Keratinocyte (primary cell): ENCODE measurements at regions not wholly inside any gene's neighbourhood (a gene's known extent, or its start where the extent isn't known, plus 50 kb on each side); places are given as distances from the start of the nearest gene placed in this dataset.

Source experiments
- DNase-seq: peaks from one replicate; pipeline ENCODE4 v3.0.0-alpha.2; 2011; ENCODE audit warnings: low read depth, missing footprints, low spot score
- FAIRE-seq: peaks from 2 replicates; lab custom pipeline; 2011; peaks lifted over from hg19 to GRCh38; lab: Jason Lieb, UNC
- H2AFZ ChIP-seq: 2 replicates; pipeline ENCODE4 v1.6.0; 2012; ENCODE audit warnings: low read length, control low read depth, inconsistent platforms; ENCODE audit not compliant: control insufficient read depth
- H3K27ac ChIP-seq: 2 replicates; pipeline ENCODE4 v1.5.1; 2011; ENCODE audit warnings: low read length; ENCODE audit not compliant: control insufficient read depth, insufficient read depth
- H3K27me3 ChIP-seq: 3 replicates; pipeline ENCODE4 v1.6.0; 2011; ENCODE audit warnings: low read length; ENCODE audit not compliant: control insufficient read depth, insufficient read depth; ENCODE audit errors: extremely low read depth
- H3K36me3 ChIP-seq, 2 experiments: 2 replicates in 1 of 2; 3 replicates in 1 of 2; pipeline ENCODE4 v1.5.1; 2011; ENCODE audit warnings: low read length in 2 of 2, mild to moderate bottlenecking in 1 of 2; ENCODE audit not compliant: control insufficient read depth in 2 of 2, insufficient read depth in 2 of 2; ENCODE audit errors: extremely low read depth in 1 of 2
- H3K4me1 ChIP-seq: 3 replicates; pipeline ENCODE4 v1.5.1; 2011; ENCODE audit warnings: low read length; ENCODE audit not compliant: control insufficient read depth, insufficient read depth; ENCODE audit errors: extremely low read depth
- H3K4me2 ChIP-seq: 3 replicates; pipeline ENCODE4 v1.6.0; 2011; ENCODE audit warnings: low read depth, low read length; ENCODE audit not compliant: control insufficient read depth, insufficient read depth; ENCODE audit errors: extremely low read depth
- H3K4me3 ChIP-seq, 3 experiments: fragments of 200-600 bp in 1 of 3; sonication (generic) in 1 of 3; 2 replicates in 2 of 3; 3 replicates in 1 of 3; pipeline ENCODE4 v1.5.1; 2011 to 2016; ENCODE audit warnings: low read length in 3 of 3, mild to moderate bottlenecking in 3 of 3, control low read depth in 2 of 3, inconsistent platforms in 1 of 3, low read depth in 1 of 3, mixed read lengths in 1 of 3, mixed run types in 1 of 3, moderate library complexity in 1 of 3; ENCODE audit not compliant: control insufficient read depth in 2 of 3, insufficient read depth in 2 of 3; ENCODE audit errors: extremely low read depth in 1 of 3
- H3K79me2 ChIP-seq: 2 replicates; pipeline ENCODE4 v1.6.0; 2012; ENCODE audit warnings: low read length; ENCODE audit not compliant: control insufficient read depth, insufficient read depth
- H3K9ac ChIP-seq: 3 replicates; pipeline ENCODE4 v1.6.0; 2011; ENCODE audit warnings: low read length; ENCODE audit not compliant: control insufficient read depth, insufficient read depth; ENCODE audit errors: extremely low read depth
- H3K9me1 ChIP-seq: 3 replicates; pipeline ENCODE4 v1.6.0; 2011; ENCODE audit warnings: low read length; ENCODE audit not compliant: control insufficient read depth, insufficient read depth; ENCODE audit errors: extremely low read depth
- H3K9me3 ChIP-seq: 2 replicates; pipeline ENCODE4 v1.5.1; 2012; ENCODE audit warnings: low read depth, low read length; ENCODE audit not compliant: control insufficient read depth
- H4K20me1 ChIP-seq: 3 replicates; pipeline ENCODE4 v1.6.0; 2011; ENCODE audit warnings: low read length; ENCODE audit not compliant: control insufficient read depth, insufficient read depth; ENCODE audit errors: extremely low read depth
- EZH2 ChIP-seq: IDR thresholded peaks from one replicate; pipeline ENCODE4 v1.6.1; 2012; ENCODE audit warnings: inconsistent platforms, mild to moderate bottlenecking, low read length, moderate library complexity
- dilution Hi-C: fragments of 300-500 bp; cut with MboI; formaldehyde crosslinking; loops from one replicate; pipeline ENCODE4 v1.7.0; 2020; ENCODE audit warnings: low sequenced_read_pairs; ENCODE audit not compliant: extremely low pct_ligation_motif_present
- TF ChIP-seq, protein P1 (sequence below), 3 experiments: IDR thresholded peaks in 1 of 3; conservative IDR thresholded peaks in 1 of 3; optimal IDR thresholded peaks in 1 of 3; 2 replicates in 2 of 3; 3 replicates in 1 of 3; pipeline versions ENCODE3 to v1.5.1; 2011; ENCODE audit warnings: low read length in 3 of 3, mild to moderate bottlenecking in 3 of 3, moderate library complexity in 2 of 3, control low read depth in 1 of 3, inconsistent platforms in 1 of 3; ENCODE audit not compliant: insufficient read depth in 2 of 3; ENCODE audit errors: extremely low read depth in 1 of 3

DNA sequence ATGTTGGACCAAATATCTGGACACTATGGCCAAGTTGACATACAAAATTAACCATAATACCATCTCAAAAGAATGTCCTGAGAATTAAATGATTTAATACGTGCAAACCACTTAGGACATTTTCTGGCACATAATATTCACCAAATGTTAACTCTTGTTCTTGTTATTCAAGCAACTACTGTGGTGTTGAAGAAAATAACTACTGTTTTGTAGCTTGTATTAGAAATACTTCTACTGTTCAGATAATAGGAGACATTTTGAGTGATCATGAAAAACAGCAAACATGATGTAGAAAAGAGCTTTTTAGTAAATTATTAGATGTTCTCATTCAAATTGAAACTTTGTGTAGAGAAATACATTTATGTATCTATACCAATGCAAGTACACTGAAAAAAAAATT is 140.7 kb upstream of the SMIM31 start:
- TF ChIP-seq, protein P1, sequence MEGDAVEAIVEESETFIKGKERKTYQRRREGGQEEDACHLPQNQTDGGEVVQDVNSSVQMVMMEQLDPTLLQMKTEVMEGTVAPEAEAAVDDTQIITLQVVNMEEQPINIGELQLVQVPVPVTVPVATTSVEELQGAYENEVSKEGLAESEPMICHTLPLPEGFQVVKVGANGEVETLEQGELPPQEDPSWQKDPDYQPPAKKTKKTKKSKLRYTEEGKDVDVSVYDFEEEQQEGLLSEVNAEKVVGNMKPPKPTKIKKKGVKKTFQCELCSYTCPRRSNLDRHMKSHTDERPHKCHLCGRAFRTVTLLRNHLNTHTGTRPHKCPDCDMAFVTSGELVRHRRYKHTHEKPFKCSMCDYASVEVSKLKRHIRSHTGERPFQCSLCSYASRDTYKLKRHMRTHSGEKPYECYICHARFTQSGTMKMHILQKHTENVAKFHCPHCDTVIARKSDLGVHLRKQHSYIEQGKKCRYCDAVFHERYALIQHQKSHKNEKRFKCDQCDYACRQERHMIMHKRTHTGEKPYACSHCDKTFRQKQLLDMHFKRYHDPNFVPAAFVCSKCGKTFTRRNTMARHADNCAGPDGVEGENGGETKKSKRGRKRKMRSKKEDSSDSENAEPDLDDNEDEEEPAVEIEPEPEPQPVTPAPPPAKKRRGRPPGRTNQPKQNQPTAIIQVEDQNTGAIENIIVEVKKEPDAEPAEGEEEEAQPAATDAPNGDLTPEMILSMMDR (optimal IDR thresholded peaks at IDR 0.05 in 1 of 3, IDR thresholded peaks at IDR 0.05 in 1 of 3, conservative IDR thresholded peaks at IDR 0.05 in 1 of 3; ENCODE audit: extremely low read depth in 1 of 3, insufficient read depth in 2 of 3, low read length in 3 of 3) = no peak
- TF ChIP-seq EZH2 = no peak
- no peak overlapping the region for H3K4me2 ChIP-seq
- no peaks in the 10 kb centered on the region for H3K27me3 ChIP-seq
- H3K4me1 ChIP-seq = no peaks in the 10 kb centered on the region
- no peaks in the 10 kb centered on the region for H3K79me2 ChIP-seq
- no peak overlapping the region for H2AFZ ChIP-seq
- H3K9me3 ChIP-seq = no peaks in the 10 kb centered on the region
- dilution Hi-C loops = no loop called here
- H3K27ac ChIP-seq = no peak overlapping the region
- no peak overlapping the region for H3K4me3 ChIP-seq
- DNase-seq (no peak), FAIRE-seq (no peak)
- H3K9ac ChIP-seq = no peak overlapping the region
- H3K9me1 ChIP-seq = no peaks in the 10 kb centered on the region
- no peaks in the 10 kb centered on the region for H4K20me1 ChIP-seq
- no peaks in the 10 kb centered on the region for H3K36me3 ChIP-seq

GRCh38 chr4:164613792-164614191 is 140.1 kb upstream of the SMIM31 start:
- H3K9me3 ChIP-seq = no peaks in the 10 kb centered on the region
- no peak overlapping the region for H2AFZ ChIP-seq
- no peaks in the 10 kb centered on the region for H3K9me1 ChIP-seq
- no peak overlapping the region for H3K9ac ChIP-seq
- H3K27me3 ChIP-seq = no peaks in the 10 kb centered on the region
- no peak for TF ChIP-seq EZH2
- TF ChIP-seq, protein P1 (optimal IDR thresholded peaks at IDR 0.05 in 1 of 3, IDR thresholded peaks at IDR 0.05 in 1 of 3, conservative IDR thresholded peaks at IDR 0.05 in 1 of 3; ENCODE audit: extremely low read depth in 1 of 3, insufficient read depth in 2 of 3, low read length in 3 of 3) = no peak
- no peaks in the 10 kb centered on the region for H3K79me2 ChIP-seq
- no peak overlapping the region for H3K4me3 ChIP-seq
- FAIRE-seq = no peak
- dilution Hi-C loops = no loop called here
- no peak for DNase-seq
- no peaks in the 10 kb centered on the region for H3K4me1 ChIP-seq
- H4K20me1 ChIP-seq = no peaks in the 10 kb centered on the region
- no peak overlapping the region for H3K27ac ChIP-seq
- no peak overlapping the region for H3K4me2 ChIP-seq
- H3K36me3 ChIP-seq = no peaks in the 10 kb centered on the region
